Astrocyte of the cerebellum (primary cell): ENCODE measurements at regions not wholly inside any gene's neighbourhood (a gene's known extent, or its start where the extent isn't known, plus 50 kb on each side); places are given as distances from the start of the nearest gene placed in this dataset.

Experiments used
- DNase-seq: peaks from one replicate; pipeline ENCODE4 v3.0.0-alpha.2; 2011; ENCODE audit warnings: low read depth
- H3K4me3 ChIP-seq: 2 replicates; pipeline ENCODE4 v1.5.1; 2011; ENCODE audit warnings: mild to moderate bottlenecking, low read depth, low read length, moderate library complexity
- in situ Hi-C: cut with HindIII; loops from 2 replicates; pipeline ENCODE4 v1.10.0; 2017; ENCODE audit warnings: low sequenced_read_pairs
- TF ChIP-seq, protein P1 (sequence below): IDR thresholded peaks from 2 replicates; pipeline ENCODE4 v1.5.1; 2012; ENCODE audit warnings: low read length, low read depth, moderate library complexity, mild to moderate bottlenecking; ENCODE audit errors: missing control alignments

DNA sequence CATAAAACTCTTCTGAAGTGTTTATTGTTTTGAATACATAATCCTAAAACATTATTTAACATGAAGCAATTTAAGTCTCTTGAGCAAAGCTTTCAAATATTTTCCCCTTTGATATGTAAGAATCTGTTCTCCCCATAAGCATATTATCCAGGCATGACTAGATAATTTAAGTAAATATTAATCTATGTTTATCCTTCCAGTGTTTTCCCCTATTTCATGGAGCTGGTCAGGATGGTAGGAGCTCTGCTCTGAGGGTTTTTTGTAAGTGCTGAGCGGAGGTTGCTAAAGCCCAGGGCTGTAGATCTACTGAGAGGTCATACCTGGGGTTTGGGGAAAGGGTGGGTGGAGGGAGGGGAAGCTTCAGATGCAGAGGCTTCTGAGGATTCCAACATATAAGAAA lies 258.9 kb upstream of the SFRP2 start:
- in situ Hi-C loops = no loop called here
- no peak for DNase-seq
- TF ChIP-seq, protein P1, sequence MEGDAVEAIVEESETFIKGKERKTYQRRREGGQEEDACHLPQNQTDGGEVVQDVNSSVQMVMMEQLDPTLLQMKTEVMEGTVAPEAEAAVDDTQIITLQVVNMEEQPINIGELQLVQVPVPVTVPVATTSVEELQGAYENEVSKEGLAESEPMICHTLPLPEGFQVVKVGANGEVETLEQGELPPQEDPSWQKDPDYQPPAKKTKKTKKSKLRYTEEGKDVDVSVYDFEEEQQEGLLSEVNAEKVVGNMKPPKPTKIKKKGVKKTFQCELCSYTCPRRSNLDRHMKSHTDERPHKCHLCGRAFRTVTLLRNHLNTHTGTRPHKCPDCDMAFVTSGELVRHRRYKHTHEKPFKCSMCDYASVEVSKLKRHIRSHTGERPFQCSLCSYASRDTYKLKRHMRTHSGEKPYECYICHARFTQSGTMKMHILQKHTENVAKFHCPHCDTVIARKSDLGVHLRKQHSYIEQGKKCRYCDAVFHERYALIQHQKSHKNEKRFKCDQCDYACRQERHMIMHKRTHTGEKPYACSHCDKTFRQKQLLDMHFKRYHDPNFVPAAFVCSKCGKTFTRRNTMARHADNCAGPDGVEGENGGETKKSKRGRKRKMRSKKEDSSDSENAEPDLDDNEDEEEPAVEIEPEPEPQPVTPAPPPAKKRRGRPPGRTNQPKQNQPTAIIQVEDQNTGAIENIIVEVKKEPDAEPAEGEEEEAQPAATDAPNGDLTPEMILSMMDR = no peak
- no peak overlapping the region for H3K4me3 ChIP-seq

DNA sequence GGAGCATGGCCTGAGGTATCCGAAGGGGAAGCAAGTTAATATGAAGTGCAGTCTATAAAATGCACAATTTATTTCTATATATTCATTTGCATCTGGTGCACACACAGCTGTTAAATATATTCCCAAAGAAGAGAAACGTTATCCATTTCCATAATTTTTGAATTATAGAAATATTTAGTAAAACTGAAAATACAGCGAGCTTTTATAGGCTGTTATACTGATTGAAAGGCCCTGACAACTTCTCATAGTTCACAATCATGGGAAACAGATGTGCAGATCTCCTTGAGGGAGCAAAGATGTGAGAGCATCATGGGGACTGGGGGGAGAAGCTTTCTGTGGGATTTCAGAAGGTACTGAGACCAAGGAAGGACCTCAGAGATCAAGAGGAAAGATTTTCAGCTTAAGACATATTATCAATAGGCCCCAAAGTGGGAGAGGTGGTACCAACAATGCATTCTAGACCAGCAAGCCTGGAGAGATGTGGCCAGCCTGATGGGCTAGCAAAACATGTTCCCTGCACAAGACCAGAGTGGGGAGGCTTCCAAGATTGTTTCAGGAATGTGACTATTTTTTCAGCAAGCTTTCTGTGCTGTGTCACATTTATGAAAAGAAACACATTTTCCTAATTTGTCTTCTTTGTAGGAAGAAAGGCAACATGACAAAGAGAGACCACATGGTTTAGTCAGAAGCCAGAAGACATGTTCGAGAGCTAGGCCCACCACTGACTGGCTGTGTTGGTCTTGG lies 256.0 kb upstream of the SFRP2 start:
- in situ Hi-C loops = no loop called here
- DNase-seq = no peak
- TF ChIP-seq, protein P1 = no peak
- no peak overlapping the region for H3K4me3 ChIP-seq

DNA sequence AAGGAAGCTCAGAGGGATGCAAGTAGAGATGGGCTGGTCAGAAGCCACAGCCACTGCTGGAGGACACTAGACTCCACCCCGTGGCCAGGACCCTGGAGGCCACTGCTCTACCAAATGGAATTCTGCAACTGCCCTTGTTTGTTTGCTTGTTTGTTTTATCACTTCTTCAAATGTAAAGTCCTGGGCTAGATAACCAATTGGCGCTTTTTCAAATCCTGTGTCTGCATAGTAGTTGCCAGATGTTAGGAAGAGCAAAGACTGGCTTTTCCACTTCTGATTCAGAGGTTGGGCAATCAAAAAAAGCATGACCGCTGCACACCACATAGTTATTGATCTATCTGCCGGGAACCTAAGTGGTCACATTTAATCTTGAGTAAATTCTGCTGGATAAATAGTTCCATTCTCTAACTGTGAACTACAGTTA lies 255.2 kb upstream of the SFRP2 start:
- TF ChIP-seq, protein P1 = no peak
- H3K4me3 ChIP-seq = no peak overlapping the region
- in situ Hi-C loops = no loop called here
- no peak for DNase-seq

DNA sequence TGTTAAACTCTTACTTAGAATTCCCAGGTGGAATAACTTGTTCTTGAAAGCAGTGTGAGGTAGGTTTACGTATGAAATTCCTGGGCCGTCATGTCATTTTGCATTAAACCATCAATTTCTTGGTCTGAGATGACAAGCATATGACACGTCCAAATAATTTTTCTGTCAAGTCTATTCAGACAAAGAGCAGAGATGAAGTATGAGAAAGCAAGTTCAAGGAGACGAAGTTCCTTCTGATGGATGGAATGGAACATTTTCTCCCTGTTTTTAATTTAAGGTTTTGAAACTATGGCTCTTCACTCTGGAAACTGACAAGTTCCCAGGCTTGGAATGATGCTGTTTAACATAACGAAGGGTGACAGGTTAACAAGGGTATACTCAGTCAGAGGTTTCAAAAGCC lies 252.8 kb upstream of the SFRP2 start:
- TF ChIP-seq, protein P1 = no peak
- in situ Hi-C loops = no loop called here
- H3K4me3 ChIP-seq = no peak overlapping the region
- DNase-seq = no peak

DNA sequence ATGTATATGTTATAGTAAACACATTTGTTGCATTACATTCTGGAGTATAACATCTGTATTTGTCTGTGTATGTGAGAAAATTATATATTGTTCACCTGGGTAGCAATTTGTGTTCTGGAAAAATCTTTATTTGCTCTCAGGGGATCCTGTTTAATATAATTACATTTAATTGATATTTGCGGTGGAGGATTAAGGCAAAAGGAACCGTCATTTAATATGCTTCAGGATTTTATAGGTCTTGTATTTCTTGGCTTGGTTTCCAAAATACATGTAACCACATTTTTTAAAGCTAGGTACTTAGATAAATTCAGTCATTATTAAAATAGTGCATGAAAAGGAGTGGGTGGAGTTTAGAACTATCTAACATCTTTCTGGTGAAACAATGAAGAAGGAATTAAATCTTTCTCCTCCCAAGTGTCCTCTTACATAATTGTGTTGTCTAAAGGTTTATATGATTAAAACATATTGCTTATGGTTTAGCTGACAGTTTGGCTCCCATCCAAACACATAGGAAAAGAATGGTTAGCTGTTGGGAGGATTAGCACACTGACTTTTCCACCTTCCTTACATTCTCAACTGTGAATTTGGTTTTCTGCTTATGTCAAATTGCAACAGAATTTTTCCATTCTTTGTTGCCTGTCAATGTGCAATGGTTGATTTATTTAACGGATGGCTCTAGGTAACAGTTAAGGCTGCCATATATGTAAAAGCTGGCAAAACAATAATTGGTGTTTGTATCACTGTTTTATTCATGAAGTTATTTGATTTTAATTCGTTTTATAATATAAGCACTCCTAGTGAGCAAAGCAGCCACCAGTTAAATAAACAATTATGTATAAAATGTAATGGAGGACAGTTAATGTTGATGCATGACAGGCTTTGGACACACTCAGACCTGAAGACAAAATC lies 250.8 kb upstream of the SFRP2 start:
- in situ Hi-C loops = no loop called here
- DNase-seq = no peak
- TF ChIP-seq, protein P1 = no peak
- no peak overlapping the region for H3K4me3 ChIP-seq

DNA sequence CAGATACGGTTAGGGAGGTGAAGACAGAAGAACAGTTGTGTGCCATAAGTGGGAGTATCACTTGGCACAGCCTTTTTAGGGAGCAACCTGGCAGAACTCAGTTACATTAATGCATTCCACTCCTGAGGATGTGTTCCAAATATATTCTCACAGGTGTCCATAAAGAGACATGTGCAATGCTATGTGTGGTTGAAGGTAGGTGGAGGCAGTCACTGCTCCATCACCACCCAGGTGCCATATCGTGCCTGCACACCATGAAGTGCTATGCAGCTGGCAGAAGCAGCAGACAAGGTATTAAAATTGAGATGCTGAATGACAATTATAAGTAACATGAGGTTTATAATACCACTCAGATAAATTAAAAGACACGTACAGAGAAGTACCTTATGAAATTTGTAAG lies 248.0 kb upstream of the SFRP2 start:
- TF ChIP-seq, protein P1 = no peak
- in situ Hi-C loops = no loop called here
- DNase-seq = no peak
- no peak overlapping the region for H3K4me3 ChIP-seq
